Gastrocnemius medialis (tissue), 4 donors: ENCODE measurements at regions not wholly inside any gene's neighbourhood (a gene's known extent, or its start where the extent isn't known, plus 50 kb on each side); places are given as distances from the start of the nearest gene placed in this dataset.

ENCODE experiments used
- CTCF ChIP-seq, 5 experiments: fragments of 450-650 bp in 3 of 5; fragments of 200-600 bp in 2 of 5; sonication (generic) in 2 of 5; IDR thresholded peaks in 4 of 5; conservative IDR thresholded peaks in 1 of 5; 1 replicate in 4 of 5; 2 replicates in 1 of 5; pipeline ENCODE4 v1.5.1; 2016 to 2019; ENCODE audit warnings: antibody characterized with exemption in 5 of 5, mild to moderate bottlenecking in 3 of 5, moderate library complexity in 3 of 5
- POLR2A ChIP-seq, 2 donors: fragments of 450-650 bp; IDR thresholded peaks; one replicate each; pipeline ENCODE4 v1.6.1; 2017; ENCODE audit warnings: antibody characterized with exemption in 2 of 2, mild to moderate bottlenecking in 2 of 2, moderate library complexity in 2 of 2

- TF ChIP-seq CTCF (IDR thresholded peaks at IDR 0.05 in 4 of 5, conservative IDR thresholded peaks at IDR 0.05 in 1 of 5) (no peak), POLR2A (IDR thresholded peaks at IDR 0.05) (no peak)
Measured at GRCh38 chr6:91780270-91780669, 1193.4 kb upstream of the MAP3K7 start.
